MG63 (cell line): ENCODE measurements at regions not wholly inside any gene's neighbourhood (a gene's known extent, or its start where the extent isn't known, plus 50 kb on each side); places are given as distances from the start of the nearest gene placed in this dataset.

Experiments
- DNase-seq: peaks from one replicate; pipeline ENCODE4 v3.0.0-alpha.2; 2020
- H3K27me3 ChIP-seq: fragments of 250-450 bp; sonication (Bioruptor Pico); 2 replicates; pipeline ENCODE4 v1.5.1; 2020; ENCODE audit warnings: mild to moderate bottlenecking, moderate library complexity
- H3K36me3 ChIP-seq: fragments of 250-450 bp; sonication (Bioruptor Pico); 2 replicates; pipeline ENCODE4 v1.5.1; 2020; ENCODE audit warnings: mild to moderate bottlenecking, moderate library complexity
- H3K4me3 ChIP-seq: fragments of 250-450 bp; sonication (Bioruptor Pico); 2 replicates; pipeline ENCODE4 v1.5.1; 2020; ENCODE audit warnings: mild to moderate bottlenecking, moderate library complexity
- H3K9me3 ChIP-seq: fragments of 250-450 bp; sonication (Bioruptor Pico); 2 replicates; pipeline ENCODE4 v1.5.1; 2020; ENCODE audit warnings: mild to moderate bottlenecking, moderate library complexity

DNA sequence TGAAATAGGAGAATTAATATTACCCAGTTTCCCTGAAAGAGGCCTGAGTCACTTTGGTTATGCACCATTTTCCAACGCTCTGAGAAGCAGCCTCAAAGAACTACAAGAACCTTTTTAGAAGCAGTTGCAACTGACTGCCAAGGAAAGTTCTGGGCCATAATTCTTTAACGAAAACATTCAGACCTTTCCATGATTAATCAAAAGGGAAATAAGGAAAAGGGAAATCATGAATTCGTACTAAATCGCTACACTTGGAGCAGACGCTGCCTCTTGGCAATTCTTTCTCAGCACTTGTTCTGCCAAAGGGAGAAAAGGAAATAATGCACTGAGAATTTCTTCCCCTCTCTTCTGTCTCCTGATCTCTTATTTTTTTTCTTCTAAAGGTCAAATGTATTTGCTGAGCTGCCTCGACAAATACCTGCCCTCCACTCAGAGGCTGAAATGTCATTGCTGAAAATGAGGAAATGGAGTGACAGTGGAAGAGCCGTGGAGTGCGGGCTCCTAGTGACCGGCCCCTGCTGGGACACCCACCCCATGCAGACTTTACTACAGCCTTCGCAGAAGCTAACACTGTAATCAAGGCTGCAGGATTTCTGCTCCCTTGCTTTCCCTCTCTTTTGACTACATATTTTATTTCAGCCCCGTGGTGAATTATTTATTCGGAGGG is 67.9 kb upstream of the GALNT2 start:
- DNase-seq: no peak
- Histone ChIP-seq H3K27me3 (no peaks in the 10 kb centered on the region), H3K4me3 (no peak overlapping the region)

DNA sequence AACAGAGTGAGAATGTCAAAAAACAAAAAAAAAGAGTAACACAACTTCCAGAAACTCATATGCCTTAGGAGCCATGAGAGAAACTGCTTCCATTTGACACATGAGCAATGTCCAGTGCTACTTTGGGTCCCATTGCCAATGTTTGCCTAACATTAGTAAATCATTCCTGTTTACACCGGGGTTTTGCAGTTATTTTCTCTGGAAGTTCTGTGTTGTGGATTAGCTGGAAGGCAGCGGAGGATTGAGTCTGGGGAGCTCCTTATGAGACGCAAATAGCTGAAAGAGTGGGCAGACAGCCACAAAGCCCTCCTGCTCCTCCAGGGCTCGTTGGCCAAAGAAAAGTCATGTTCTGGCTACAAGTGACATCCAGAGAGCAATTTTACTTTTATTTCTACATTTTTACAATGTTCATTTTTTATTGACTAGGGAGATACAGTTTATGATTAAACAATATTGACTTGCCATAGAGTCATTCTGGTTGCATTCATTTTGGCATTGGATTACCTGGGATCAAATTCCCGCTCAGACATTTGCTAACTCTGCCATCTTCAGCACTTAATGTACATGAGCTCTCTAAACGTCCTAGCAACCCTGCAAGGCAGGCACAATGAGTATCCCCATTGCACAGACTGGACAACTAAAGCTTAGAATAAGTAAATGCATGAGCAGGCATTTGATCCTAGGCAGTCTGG is 66.4 kb upstream of the GALNT2 start:
- Histone ChIP-seq H3K9me3 (no peaks in the 10 kb centered on the region), H3K4me3 (no peak overlapping the region), H3K27me3 (no peaks in the 10 kb centered on the region), H3K36me3 (no peaks in the 10 kb centered on the region)
- no peak for DNase-seq

More for the DNA sequence above, 67.9 kb upstream of the GALNT2 start:
- no peaks in the 10 kb centered on the region for H3K9me3 ChIP-seq
- no peaks in the 10 kb centered on the region for H3K36me3 ChIP-seq

DNA sequence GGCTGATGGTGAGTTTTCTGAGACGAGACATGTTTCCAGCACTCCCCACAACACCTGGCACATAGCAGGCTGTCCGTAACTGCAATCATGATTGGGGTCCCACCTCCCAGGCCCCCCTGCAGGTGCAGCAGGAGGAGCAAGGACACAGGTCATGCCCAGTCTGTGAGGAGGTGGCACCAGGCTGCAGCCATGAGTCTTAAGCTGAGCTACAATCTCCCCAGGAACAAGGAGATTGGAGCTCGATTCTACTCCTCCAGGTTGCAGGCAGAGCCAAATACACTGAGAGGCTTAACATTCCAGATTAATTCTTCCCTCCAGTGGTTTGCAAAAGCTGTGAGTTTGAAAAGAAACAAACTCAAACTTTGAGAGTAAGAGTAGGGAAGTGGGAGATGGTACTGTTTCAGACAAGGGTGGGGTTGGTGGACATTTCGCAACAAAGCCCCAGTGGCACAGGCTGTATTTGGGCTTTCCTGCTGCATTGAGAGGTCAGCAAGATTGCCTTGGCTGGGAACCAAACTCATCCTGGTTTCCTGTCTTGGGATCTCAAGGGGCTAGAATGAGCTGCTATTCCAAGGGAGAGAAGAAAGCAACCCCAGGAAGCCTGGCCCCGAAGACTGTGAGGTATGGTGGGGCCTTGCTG is 64.8 kb upstream of the GALNT2 start:
- H3K27me3 ChIP-seq: no peaks in the 10 kb centered on the region
- H3K36me3 ChIP-seq: no peaks in the 10 kb centered on the region
- no peak for DNase-seq
- no peaks in the 10 kb centered on the region for H3K9me3 ChIP-seq
- no peak overlapping the region for H3K4me3 ChIP-seq

DNA sequence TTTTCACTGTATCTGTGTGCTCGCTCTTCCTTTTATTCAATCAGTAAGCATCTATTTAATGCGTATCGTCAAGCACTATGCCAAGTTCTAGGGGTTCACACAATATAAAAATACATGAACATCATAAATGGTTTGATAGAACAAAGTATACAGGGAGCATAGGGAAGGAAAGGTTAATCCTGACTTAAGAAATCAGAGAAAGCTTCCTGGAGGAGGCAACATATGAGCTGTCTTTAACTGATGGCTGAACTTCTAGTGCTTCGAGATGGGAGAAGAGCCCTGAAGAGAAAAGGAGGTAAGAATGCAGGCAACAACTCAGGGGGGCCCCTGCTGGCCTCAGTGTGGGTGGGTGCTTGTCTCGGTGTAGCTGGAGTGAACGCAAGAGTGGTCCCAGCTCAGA is 63.6 kb upstream of the GALNT2 start:
- Histone ChIP-seq H3K36me3 (no peaks in the 10 kb centered on the region), H3K27me3 (no peaks in the 10 kb centered on the region), H3K9me3 (no peaks in the 10 kb centered on the region), H3K4me3 (no peak overlapping the region)
- no peak for DNase-seq

DNA sequence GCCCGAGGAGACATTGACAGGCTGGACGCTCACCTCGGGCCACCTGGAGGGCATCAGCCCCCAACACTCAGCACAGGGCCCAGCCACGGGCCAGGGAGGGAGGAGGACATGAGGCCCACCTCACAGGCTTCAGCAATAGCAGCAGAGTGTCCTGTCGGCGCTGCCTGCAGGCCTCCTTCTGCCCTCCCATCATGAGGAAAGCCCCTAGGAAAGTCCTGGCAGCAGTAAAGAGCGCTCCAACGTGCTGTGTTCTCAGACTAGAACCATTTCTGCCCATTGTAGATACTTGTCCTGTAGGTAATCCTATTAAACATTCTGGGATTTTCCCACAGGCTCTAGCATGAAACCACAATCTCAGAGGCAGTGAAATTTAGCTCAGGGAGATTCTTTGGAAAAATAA is 62.0 kb upstream of the GALNT2 start:
- no peaks in the 10 kb centered on the region for H3K9me3 ChIP-seq
- no peaks in the 10 kb centered on the region for H3K27me3 ChIP-seq
- no peaks in the 10 kb centered on the region for H3K36me3 ChIP-seq
- no peak overlapping the region for H3K4me3 ChIP-seq
- DNase-seq: no peak

DNA sequence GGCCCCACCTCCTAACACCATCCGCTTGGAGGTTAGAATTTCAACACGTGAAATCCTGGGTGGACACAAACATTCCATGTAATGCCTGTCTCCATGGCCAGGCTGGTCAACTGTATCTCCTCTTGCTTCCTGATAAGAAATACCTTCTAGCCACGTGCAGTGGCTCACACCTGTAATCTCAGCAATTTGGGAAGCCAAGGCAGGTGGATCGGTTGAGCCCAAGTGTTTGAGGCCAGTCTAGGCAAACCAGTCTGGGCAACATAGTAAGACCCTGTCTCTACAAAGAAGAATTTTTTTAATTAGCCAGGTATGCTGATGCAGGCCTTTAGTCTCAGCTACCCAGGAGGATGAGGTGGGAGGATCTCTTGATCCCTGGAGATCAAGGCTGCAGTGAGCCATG is 58.3 kb upstream of the GALNT2 start:
- H3K9me3 ChIP-seq: no peaks in the 10 kb centered on the region

DNA sequence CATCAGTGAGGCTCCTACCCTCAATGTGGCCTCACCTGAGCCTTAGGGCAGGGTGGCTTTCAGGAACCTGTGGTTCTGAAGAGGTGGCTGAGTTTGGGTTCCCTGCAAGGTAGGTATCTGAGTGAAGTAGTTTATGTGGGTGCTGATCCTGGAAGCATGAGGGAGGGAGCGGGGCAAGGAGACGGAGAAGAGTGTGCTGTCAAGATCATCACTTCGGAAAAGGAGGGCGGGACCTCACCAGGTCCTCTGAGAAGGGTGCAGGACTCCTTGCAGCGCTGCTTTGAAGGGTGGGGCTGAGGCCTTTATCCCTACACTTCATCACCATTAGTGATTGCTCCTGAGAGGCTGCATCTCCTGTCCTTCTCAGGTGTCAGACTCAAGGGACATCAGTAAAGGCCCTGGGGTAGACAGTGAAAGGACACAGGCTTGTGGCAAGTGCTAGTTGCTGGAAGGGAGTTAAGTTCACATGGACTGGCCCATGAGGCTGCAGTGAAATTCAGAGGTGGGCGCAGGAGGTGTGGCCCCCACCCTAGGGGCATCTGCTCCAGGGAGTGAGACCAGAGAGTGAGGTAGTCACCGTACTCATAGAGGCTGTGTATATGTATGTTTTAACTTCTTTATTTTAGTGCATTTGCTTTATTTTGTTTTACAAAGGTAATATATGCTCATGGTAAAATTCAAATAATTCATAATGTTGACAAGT is 57.3 kb upstream of the GALNT2 start:
- Histone ChIP-seq H3K9me3 (no peaks in the 10 kb centered on the region), H3K27me3 (no peaks in the 10 kb centered on the region), H3K4me3 (no peak overlapping the region), H3K36me3 (no peaks in the 10 kb centered on the region)
- no peak for DNase-seq

More for the DNA sequence above, 58.3 kb upstream of the GALNT2 start:
- DNase-seq: no peak
- Histone ChIP-seq H3K4me3 (no peak overlapping the region), H3K27me3 (no peaks in the 10 kb centered on the region), H3K36me3 (no peaks in the 10 kb centered on the region)

- H3K9me3 ChIP-seq: no peaks in the 10 kb centered on the region
- no peak for DNase-seq
- H3K36me3 ChIP-seq: no peaks in the 10 kb centered on the region
These were observed 56.3 kb upstream of the GALNT2 start for GRCh38 chr1:230010603-230011332.

DNA sequence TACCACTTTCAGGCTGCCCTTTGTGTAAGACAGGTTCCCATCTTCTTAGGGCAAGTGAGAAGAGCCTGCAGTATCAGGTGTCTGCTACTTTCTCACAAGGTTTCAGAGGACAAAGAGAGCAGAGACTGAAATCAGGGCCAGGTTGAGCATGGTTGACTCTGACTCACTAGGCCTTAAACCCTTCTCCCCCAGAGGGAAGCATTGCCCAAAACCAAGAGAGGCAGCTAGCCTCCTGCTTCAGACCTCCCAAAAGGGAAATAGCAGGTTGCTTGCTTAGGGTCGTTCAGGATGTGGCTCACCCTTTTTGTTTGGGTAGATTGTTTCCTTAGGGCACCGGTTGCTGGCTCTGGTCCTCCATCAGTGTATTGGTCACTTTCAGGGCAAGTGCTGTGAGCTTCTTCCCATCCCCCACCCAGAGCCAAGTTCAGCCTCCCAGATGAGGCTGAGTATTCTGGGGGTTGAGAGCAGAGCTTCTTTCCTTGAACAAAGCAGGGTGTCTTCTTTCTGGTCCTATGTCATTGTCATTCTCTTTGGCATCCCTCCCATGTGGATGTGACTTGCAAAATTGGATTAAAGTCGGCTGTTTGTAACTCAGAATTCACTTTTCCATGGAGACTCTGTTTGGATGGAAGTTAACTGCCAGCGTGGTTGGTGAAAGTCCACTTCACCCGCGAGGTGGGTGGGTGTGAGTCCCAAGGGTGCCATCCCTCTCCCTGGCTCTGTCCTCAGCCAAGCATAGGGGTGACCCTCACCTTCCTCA is 55.5 kb upstream of the GALNT2 start:
- no peak for DNase-seq
- Histone ChIP-seq H3K9me3 (no peaks in the 10 kb centered on the region), H3K36me3 (no peaks in the 10 kb centered on the region), H3K4me3 (no peak overlapping the region), H3K27me3 (no peaks in the 10 kb centered on the region)

More at GRCh38 chr1:230010603-230011332, 56.3 kb upstream of the GALNT2 start:
- Histone ChIP-seq H3K4me3 (no peak overlapping the region), H3K27me3 (no peaks in the 10 kb centered on the region)

DNA sequence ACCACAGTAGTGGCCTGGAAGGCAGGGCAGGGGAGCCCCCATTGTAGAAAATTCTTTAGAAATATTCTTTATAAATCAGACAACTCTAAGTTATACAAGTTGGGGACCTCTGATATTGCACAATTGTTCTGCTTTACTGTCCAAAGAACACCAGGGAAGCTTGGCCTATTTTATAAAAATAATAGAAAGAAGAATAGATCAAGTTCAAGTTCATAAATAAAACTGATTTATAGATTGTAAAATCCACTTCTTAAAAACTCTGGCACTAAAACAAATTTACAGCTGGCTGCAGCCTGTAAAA is 55.0 kb upstream of the GALNT2 start:
- Histone ChIP-seq H3K27me3 (no peaks in the 10 kb centered on the region), H3K9me3 (no peaks in the 10 kb centered on the region), H3K36me3 (no peaks in the 10 kb centered on the region), H3K4me3 (no peak overlapping the region)
- DNase-seq: no peak

DNA sequence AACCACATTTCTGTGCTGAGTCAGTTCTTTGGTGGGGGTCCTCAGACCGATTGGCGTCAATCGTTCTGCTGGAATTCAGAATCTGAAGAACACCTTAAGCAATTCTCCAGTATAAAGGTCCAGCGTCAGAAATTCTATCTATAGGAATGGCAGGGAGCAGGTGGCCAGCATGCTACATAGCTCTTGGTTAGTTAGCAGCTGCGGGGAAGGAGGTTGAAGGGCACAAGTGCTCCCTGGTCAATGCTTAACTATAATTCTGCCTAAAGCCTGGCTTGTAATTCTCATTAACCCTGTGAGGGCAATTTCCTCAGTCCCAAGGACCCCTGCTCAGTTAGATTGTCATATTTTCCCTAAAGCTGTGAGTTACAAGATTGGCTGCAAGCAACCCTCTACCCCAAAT is 54.3 kb upstream of the GALNT2 start:
- Histone ChIP-seq H3K27me3 (no peaks in the 10 kb centered on the region), H3K36me3 (no peaks in the 10 kb centered on the region), H3K4me3 (no peak overlapping the region), H3K9me3 (no peaks in the 10 kb centered on the region)
- DNase-seq: no peak

GRCh38 chr1:230016159-230016558 is 50.9 kb upstream of the GALNT2 start:
- Histone ChIP-seq H3K4me3 (no peak overlapping the region), H3K27me3 (no peaks in the 10 kb centered on the region), H3K36me3 (no peaks in the 10 kb centered on the region), H3K9me3 (no peaks in the 10 kb centered on the region)
- DNase-seq: no peak
